ENCODE measurements at regions not wholly inside any gene's neighbourhood (a gene's known extent, or its start where the extent isn't known, plus 50 kb on each side); places are given as distances from the start of the nearest gene placed in this dataset.

- 47 to 72% methylated on average over 5 of the region's 6 CpGs for WGBS, 2 donors
- no peak for TF ChIP-seq CTCF (IDR thresholded peaks at IDR 0.05)
- TF ChIP-seq POLR2A (IDR thresholded peaks at IDR 0.05) = no peak
- no peak for DNase-seq
- H3K27me3 ChIP-seq = peaks cover 0 to 9% (median 0%) of the 10 kb centered on the region in 4 donors
- no peaks in the 10 kb centered on the region for H3K36me3 ChIP-seq
- H3K27ac ChIP-seq = no peak overlapping the region
- intact Hi-C loops (cut with DNase I) = no loop called here
- peaks cover 0 to 8% (median 5%) of the 10 kb centered on the region in 3 donors for H3K4me1 ChIP-seq
- H3K9me3 ChIP-seq = no peaks in the 10 kb centered on the region
- no peak overlapping the region for H3K4me3 ChIP-seq
These were observed 116.9 kb upstream of the TEX51 start for GRCh38 chr2:126781806-126782205.

- Histone ChIP-seq H3K4me1 (no peaks in the 10 kb centered on the region), H3K4me3 (no peak overlapping the region), H3K27ac (no peak overlapping the region), H3K27me3 (peaks cover 0 to 5% (median 0%) of the 10 kb centered on the region in 4 donors), H3K36me3 (no peaks in the 10 kb centered on the region), H3K9me3 (no peaks in the 10 kb centered on the region)
- WGBS, 2 donors = 85 to 90% methylated on average over 2 to 4 of the region's 4 CpGs
- no peak for TF ChIP-seq POLR2A (IDR thresholded peaks at IDR 0.05)
- TF ChIP-seq CTCF (IDR thresholded peaks at IDR 0.05) = no peak
- intact Hi-C loops (cut with DNase I) = no loop called here
- no peak for DNase-seq
These were observed 116.0 kb upstream of the TEX51 start for GRCh38 chr2:126782648-126783047.

- no peaks in the 10 kb centered on the region for H3K36me3 ChIP-seq
- H3K4me3 ChIP-seq = no peak overlapping the region
- H3K27ac ChIP-seq = no peak overlapping the region
- DNase-seq = no peak
- no CpG with 5 or more reads among the region's 2 CpGs for WGBS, 2 donors
- intact Hi-C loops (cut with DNase I) = no loop called here
- H3K27me3 ChIP-seq = peaks cover 0 to 2% (median 0%) of the 10 kb centered on the region in 4 donors
- no peaks in the 10 kb centered on the region for H3K4me1 ChIP-seq
- H3K9me3 ChIP-seq = no peaks in the 10 kb centered on the region
- no peak for TF ChIP-seq CTCF (IDR thresholded peaks at IDR 0.05)
- TF ChIP-seq POLR2A (IDR thresholded peaks at IDR 0.05) = no peak
These were observed 115.3 kb upstream of the TEX51 start for GRCh38 chr2:126783341-126783740.

- DNase-seq = no peak
- TF ChIP-seq POLR2A (IDR thresholded peaks at IDR 0.05) = no peak
- TF ChIP-seq CTCF (IDR thresholded peaks at IDR 0.05) = no peak
- no peaks in the 10 kb centered on the region for H3K4me1 ChIP-seq
- intact Hi-C loops (cut with DNase I) = no loop called here
- no peaks in the 10 kb centered on the region for H3K36me3 ChIP-seq
- H3K4me3 ChIP-seq = no peak overlapping the region
- peaks cover 0 to under 1% (median 0%) of the 10 kb centered on the region in 4 donors for H3K27me3 ChIP-seq
- WGBS, 2 donors = 61 to 68% methylated on average over 5 to 6 of the region's 6 CpGs
- H3K27ac ChIP-seq = no peak overlapping the region
- H3K9me3 ChIP-seq = no peaks in the 10 kb centered on the region
These were observed 114.6 kb upstream of the TEX51 start for GRCh38 chr2:126784045-126784444.

GRCh38 chr2:126784621-126785020 lies 114.1 kb upstream of the TEX51 start:
- no peak overlapping the region for H3K27ac ChIP-seq
- H3K27me3 ChIP-seq = peaks cover 0 to 7% (median 0%) of the 10 kb centered on the region in 4 donors
- WGBS, 2 donors = 59 to 73% methylated on average over 2 of the region's 2 CpGs
- H3K4me1 ChIP-seq = no peaks in the 10 kb centered on the region
- H3K4me3 ChIP-seq = no peak overlapping the region
- no peak for TF ChIP-seq POLR2A (IDR thresholded peaks at IDR 0.05)
- no peak for TF ChIP-seq CTCF (IDR thresholded peaks at IDR 0.05)
- H3K9me3 ChIP-seq = no peaks in the 10 kb centered on the region
- intact Hi-C loops (cut with DNase I) = no loop called here
- H3K36me3 ChIP-seq = no peaks in the 10 kb centered on the region
- no peak for DNase-seq
